HUES64 (cell line): ENCODE measurements at regions not wholly inside any gene's neighbourhood (a gene's known extent, or its start where the extent isn't known, plus 50 kb on each side); places are given as distances from the start of the nearest gene placed in this dataset.

Source experiments
- H3K27ac ChIP-seq: 2 replicates; pipeline ENCODE4 v1.7.0; 2013; ENCODE audit warnings: low read depth, low read length, inconsistent platforms
- H3K27me3 ChIP-seq: 2 replicates; pipeline ENCODE4 v1.6.1; 2013; ENCODE audit warnings: mild to moderate bottlenecking, low read length; ENCODE audit not compliant: insufficient read depth
- H3K36me3 ChIP-seq: 2 replicates; pipeline ENCODE4 v1.6.1; 2013; ENCODE audit warnings: mild to moderate bottlenecking, low read length; ENCODE audit not compliant: insufficient read depth
- H3K4me1 ChIP-seq: 2 replicates; pipeline ENCODE4 v1.6.1; 2013; ENCODE audit warnings: mild to moderate bottlenecking, low read length, moderate library complexity; ENCODE audit not compliant: insufficient read depth
- H3K4me3 ChIP-seq: 2 replicates; pipeline ENCODE4 v1.5.1; 2013; ENCODE audit warnings: mild to moderate bottlenecking, low read length, moderate library complexity
- H3K9ac ChIP-seq: 2 replicates; pipeline ENCODE4 v1.6.1; 2013; ENCODE audit warnings: mild to moderate bottlenecking, low read depth, low read length
- H3K9me3 ChIP-seq: 2 replicates; pipeline ENCODE4 v1.6.1; 2013; ENCODE audit warnings: low read depth, low read length; ENCODE audit not compliant: insufficient read depth
- WGBS: fragments of 150-250, 120-280 bp; methylation state at CpG from one replicate; pipeline ENCODE4 v1.1.7; 2013; ENCODE audit warnings: missing lambda C conversion rate; 5-methylcytosine and 5-hydroxymethylcytosine counted together

DNA sequence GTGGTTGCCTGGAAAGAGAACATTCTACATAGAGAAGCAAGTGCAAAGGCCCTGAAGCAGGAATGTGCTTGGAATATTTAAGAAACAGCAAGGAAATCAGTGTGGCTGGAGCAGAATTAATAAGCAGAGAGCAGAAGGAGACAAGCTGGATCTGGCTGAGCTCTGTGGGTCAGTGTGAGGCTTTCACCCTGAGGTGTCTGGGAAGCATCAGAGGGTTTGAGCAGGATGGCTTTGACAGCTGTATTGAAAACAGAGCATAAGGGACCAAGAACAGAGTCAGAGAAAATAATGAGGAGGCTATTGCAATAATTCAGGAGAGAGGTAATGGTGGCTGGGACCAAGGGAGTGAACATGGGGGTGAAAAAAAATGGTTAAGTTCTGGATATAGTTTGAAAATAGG, 199.6 kb downstream of the NXPE2 start:
- H3K27me3 ChIP-seq, result no peaks in the 10 kb centered on the region
- no peaks in the 10 kb centered on the region for H3K4me1 ChIP-seq
- no peak overlapping the region for H3K9ac ChIP-seq
- H3K9me3 ChIP-seq, result no peaks in the 10 kb centered on the region
- H3K27ac ChIP-seq, result no peak overlapping the region
- no peak overlapping the region for H3K4me3 ChIP-seq
- no peaks in the 10 kb centered on the region for H3K36me3 ChIP-seq

DNA sequence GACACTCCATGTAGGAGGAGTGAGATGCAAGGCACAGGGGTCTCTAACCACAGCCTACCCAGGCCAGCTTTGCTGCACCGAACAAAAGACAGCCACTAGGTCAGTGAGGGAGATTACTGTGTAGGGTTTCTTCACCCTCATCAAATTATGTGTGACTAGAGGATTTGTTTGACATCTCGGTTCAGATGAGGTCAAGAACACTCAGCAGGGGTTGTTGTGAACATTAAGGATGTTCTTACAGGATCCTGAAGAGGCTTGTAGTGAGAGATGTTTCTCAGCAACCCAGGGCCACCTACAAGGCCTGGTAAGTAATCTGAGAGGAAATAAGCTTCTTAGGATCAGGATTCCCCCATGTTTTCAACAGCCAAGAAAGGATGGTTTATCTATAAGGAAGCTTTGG, 202.1 kb downstream of the NXPE2 start:
- Histone ChIP-seq H3K4me3 (no peak overlapping the region), H3K4me1 (no peaks in the 10 kb centered on the region), H3K27me3 (no peaks in the 10 kb centered on the region), H3K9me3 (no peaks in the 10 kb centered on the region), H3K9ac (no peak overlapping the region), H3K27ac (no peak overlapping the region), H3K36me3 (no peaks in the 10 kb centered on the region)
- WGBS, result 72% methylated on average over 2 of the region's 2 CpGs

DNA sequence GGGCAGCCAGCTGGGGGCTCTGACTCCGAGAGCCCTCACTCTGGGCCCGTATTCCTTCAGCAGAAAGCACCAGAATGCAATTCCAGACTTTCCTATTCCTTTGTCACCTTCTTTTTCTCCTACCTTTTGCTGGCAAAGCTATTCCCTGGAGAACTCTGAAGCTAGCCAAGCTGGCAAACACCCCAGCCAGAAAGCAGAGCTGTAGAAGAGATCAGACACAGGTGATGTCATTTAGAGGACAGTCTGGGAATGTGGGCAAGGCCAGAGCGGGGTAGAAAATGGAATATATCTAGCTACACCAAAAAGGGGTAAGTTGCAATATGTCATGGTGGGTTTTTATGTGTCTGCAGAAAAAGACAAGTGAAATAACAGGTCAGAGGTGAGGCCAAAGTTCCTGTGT, 205.1 kb downstream of the NXPE2 start:
- Histone ChIP-seq H3K9ac (no peak overlapping the region), H3K9me3 (no peaks in the 10 kb centered on the region), H3K4me3 (no peak overlapping the region), H3K27ac (no peak overlapping the region), H3K36me3 (no peaks in the 10 kb centered on the region), H3K27me3 (no peaks in the 10 kb centered on the region), H3K4me1 (no peaks in the 10 kb centered on the region)
- WGBS, result 88% methylated on average over 3 of the region's 3 CpGs

DNA sequence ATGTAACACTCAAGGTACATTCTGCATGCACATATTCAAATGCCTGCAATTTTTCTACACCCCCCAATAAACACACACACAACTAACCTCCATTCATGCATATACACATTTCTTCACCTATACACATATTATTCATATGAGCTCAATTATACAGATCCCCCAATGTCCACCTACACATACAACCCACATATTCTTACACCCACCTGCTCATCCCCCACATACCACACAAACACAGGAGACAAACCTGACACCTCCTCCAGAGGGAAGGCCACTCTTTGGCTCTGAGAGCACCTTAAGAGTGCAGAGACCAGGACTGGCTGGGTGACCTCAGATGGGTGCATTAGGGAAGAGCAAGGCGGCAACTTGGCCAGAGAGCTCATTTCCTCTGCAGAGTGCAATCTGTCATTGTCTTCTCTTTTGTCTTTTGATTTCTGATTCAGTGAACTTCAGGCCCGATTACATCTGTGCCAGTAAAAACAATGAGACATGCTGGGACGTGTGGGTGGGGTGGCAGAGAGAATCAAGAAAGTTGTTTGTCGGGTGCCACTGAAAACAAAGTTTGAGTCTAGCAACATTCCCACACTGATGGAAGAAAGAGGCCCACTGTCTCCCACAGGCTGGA, 208.4 kb downstream of the NXPE2 start:
- Histone ChIP-seq H3K36me3 (no peaks in the 10 kb centered on the region), H3K9me3 (no peaks in the 10 kb centered on the region), H3K4me3 (no peak overlapping the region), H3K27ac (no peak overlapping the region), H3K9ac (no peak overlapping the region), H3K27me3 (no peaks in the 10 kb centered on the region), H3K4me1 (peaks cover 13% of the 10 kb centered on the region)
- 80% methylated on average over 4 of the region's 4 CpGs for WGBS

DNA sequence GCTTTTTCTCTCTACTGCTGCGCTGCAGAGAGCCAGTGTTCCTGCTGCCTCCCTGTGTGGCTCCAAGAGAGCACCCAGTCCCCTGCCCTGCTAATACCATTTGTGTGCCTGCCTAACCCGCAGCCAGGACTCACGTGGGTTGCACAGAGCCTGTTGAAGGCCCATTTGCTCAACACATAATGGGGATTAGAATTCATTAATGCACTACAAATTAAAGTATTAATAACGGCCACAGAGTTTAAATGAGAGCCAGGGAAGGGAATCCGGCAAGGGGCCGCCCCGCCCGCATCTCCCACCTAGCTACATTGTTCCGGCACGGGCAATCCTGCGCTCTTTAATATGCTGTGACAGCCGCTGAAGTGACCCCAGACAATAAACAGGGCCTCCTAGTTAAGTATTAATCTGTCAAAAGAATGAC, 211.3 kb downstream of the NXPE2 start:
- no peak overlapping the region for H3K4me3 ChIP-seq
- H3K4me1 ChIP-seq, result peaks cover 13% of the 10 kb centered on the region
- 79% methylated on average over 12 of the region's 12 CpGs for WGBS
- H3K36me3 ChIP-seq, result no peaks in the 10 kb centered on the region
- no peaks in the 10 kb centered on the region for H3K27me3 ChIP-seq
- H3K9me3 ChIP-seq, result no peaks in the 10 kb centered on the region
- H3K27ac ChIP-seq, result no peak overlapping the region
- H3K9ac ChIP-seq, result no peak overlapping the region

DNA sequence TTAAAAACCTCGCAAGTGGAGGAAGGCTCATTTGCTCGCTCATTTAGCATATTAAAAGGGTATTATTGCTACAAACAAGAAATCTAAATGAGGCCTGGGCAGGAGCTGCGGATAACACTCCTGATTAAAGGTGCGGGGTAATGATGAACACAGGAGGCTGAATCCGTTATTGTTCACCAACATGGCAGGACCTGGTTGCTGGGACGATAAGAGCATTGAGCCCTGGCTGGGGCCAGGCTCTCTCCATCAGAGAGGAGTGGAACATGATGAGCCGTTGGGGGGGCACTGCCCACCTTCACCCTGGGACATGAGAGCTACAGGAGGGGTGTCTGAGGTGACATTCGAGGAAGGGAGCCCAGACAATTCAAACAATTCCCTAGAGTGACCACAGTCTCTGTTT, 211.7 kb downstream of the NXPE2 start:
- H3K27ac ChIP-seq, result no peak overlapping the region
- H3K4me3 ChIP-seq, result no peak overlapping the region
- peaks cover 13% of the 10 kb centered on the region for H3K4me1 ChIP-seq
- no peak overlapping the region for H3K9ac ChIP-seq
- no peaks in the 10 kb centered on the region for H3K27me3 ChIP-seq
- no peaks in the 10 kb centered on the region for H3K9me3 ChIP-seq
- no peaks in the 10 kb centered on the region for H3K36me3 ChIP-seq
- WGBS, result 79% methylated on average over 8 of the region's 8 CpGs

DNA sequence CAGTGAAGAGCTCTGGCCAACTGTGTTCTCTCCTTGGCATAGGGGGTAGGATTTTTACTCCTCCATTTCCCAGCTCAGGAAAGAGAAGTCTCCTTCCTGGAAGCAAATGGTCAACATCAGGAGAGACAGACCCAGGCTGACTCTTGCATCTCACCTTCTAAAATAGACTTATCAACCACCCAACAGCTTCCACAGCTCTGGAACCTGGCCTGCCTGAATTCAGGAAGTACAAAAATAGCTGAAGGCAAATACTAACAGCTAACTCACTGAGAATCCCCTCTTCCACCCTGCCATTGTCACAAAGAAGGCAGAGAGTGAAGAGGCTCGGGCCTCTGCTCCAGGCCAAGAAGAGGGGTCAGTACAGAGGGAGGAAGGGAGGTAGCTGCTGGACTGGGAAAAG, 213.6 kb downstream of the NXPE2 start:
- WGBS, result 100% methylated on average over 1 of the region's 1 CpG
- Histone ChIP-seq H3K9me3 (no peaks in the 10 kb centered on the region), H3K4me1 (peaks cover 13% of the 10 kb centered on the region), H3K36me3 (no peaks in the 10 kb centered on the region), H3K4me3 (no peak overlapping the region), H3K27me3 (no peaks in the 10 kb centered on the region), H3K9ac (no peak overlapping the region), H3K27ac (no peak overlapping the region)

DNA sequence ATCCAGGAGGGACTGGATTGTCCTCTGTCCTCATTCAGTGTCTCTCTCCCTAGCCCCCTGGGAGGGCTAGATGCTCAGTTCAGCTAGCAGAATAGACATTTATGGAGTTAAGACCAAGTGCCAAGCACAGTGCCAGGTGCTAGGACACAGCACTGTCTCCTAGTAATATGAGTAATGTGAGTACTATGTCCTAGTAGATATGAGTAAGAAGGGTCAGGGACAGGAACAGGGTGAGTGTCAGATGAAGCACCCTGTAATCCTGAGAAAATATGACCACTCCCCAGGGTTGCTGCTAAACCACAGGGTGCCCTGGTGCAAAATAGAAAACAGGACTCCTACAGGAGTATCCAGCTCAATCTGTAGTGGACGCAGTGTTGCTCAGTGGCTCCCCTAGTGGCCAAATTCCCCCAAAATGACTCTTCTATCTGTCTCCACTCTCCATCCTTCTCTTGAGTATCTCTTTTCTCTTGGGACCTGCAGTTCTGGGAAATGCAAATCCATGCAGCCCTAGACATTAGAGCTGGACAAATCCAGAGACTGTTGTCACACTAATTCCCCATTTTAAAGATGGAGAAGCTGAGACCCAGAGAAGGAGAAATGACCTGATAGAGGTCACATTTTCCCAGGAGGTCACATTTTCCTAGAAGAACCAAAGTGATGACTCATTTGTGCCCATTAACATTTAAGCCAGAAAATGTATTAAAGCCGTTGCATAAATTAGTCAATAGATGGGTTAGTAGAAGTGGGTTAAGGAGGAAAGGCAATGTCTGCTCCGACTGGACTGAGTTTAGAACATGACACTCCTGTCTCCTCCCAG, 214.3 kb downstream of the NXPE2 start:
- Histone ChIP-seq H3K4me1 (peaks cover 16% of the 10 kb centered on the region), H3K36me3 (no peaks in the 10 kb centered on the region), H3K27me3 (no peaks in the 10 kb centered on the region), H3K9me3 (no peaks in the 10 kb centered on the region), H3K4me3 (no peak overlapping the region), H3K9ac (no peak overlapping the region), H3K27ac (no peak overlapping the region)
- WGBS, result 86% methylated on average over 3 of the region's 3 CpGs

DNA sequence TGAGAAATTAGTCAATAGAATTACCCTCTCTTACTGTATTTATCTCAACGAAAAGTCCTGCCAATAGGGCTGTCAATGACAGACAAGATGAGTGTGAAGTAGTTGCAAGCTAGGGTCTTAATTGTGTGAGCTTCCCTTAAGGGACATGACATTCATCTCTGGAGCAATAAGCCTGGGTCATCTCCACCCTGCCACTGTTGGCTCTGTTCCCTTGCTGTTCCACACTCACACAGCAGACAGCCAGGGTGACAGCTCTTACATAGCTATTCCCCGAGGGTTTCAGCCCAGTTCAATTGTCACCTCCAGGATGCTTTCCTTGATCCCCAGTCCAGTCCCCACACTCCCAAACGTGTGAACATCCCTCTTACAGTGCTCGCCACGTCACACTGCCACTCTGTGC, 215.0 kb downstream of the NXPE2 start:
- no peaks in the 10 kb centered on the region for H3K36me3 ChIP-seq
- 93% methylated on average over 5 of the region's 5 CpGs for WGBS
- no peak overlapping the region for H3K27ac ChIP-seq
- H3K4me3 ChIP-seq, result no peak overlapping the region
- no peaks in the 10 kb centered on the region for H3K27me3 ChIP-seq
- no peak overlapping the region for H3K9ac ChIP-seq
- H3K4me1 ChIP-seq, result peaks cover 16% of the 10 kb centered on the region
- H3K9me3 ChIP-seq, result no peaks in the 10 kb centered on the region

DNA sequence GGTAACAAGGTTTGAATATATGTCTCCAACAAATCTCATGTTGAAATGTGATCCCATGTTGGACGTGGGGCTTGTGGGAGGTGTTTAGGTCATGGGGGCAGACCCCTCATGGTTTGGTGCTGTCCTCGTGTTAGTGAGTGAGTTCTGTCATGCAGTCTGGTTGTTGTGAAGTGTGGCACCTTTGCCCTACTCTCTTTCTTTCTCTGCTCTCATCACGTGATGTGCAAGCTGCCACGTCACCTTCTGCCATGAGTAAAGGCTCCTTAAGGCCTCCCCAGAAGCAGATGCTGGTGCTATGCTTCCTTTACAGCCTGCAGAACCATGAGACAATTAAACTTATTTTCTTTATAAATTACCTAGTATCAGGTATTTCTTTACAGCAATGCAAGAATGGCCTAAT, 218.3 kb downstream of the NXPE2 start:
- Histone ChIP-seq H3K27ac (no peak overlapping the region), H3K9me3 (no peaks in the 10 kb centered on the region), H3K36me3 (no peaks in the 10 kb centered on the region), H3K4me1 (0 out of 2 replicates have a peak, but pooled peaks cover 3% of the 10 kb centered on the region), H3K27me3 (no peaks in the 10 kb centered on the region), H3K4me3 (no peak overlapping the region), H3K9ac (no peak overlapping the region)
- 86% methylated on average over 4 of the region's 4 CpGs for WGBS

DNA sequence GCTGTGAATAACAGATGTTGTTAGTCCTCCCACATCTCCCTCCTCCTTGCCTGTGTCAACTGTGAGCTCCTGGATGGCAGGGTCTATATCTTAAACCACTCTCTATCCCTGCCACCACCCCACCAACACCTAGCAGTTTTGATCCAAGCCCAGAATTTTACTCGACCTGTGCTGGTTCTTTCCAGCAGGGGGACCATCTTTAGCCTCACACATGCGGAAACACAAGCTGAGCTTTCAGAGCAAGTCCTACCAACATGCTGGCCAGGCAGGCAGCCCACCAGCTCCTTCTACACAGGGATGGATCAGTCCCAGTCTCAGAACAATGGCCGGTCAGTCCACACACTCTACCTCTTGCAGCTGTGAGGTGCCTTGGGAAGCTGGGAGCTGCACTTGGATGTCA, 231.5 kb downstream of the NXPE2 start:
- H3K4me1 ChIP-seq, result no peaks in the 10 kb centered on the region
- no peak overlapping the region for H3K4me3 ChIP-seq
- WGBS, result 70% methylated on average over 3 of the region's 3 CpGs
- no peak overlapping the region for H3K27ac ChIP-seq
- H3K36me3 ChIP-seq, result no peaks in the 10 kb centered on the region
- H3K9me3 ChIP-seq, result peaks cover 7% of the 10 kb centered on the region; the same call in 1 of the 2 replicates
- no peaks in the 10 kb centered on the region for H3K27me3 ChIP-seq
- H3K9ac ChIP-seq, result no peak overlapping the region
